ENCODE measurements at regions not wholly inside any gene's neighbourhood (a gene's known extent, or its start where the extent isn't known, plus 50 kb on each side); places are given as distances from the start of the nearest gene placed in this dataset.
"Not testable (repeated sequence)": the region's sequence is repeated elsewhere in the genome, so short reads cannot be mapped to it uniquely, and the experiment has no call there.

GRCh38 chr16:87123356-87124001, 193.7 kb downstream of the C16orf95 start:
- DNase-seq, result no peak

GRCh38 chr16:87124405-87124804, 192.8 kb downstream of the C16orf95 start:
- DNase-seq, result not testable (repeated sequence)

- DNase-seq, result no peak
These were observed 191.7 kb downstream of the C16orf95 start for GRCh38 chr16:87125206-87126155.

- no peak for DNase-seq
These were observed 190.7 kb downstream of the C16orf95 start for GRCh38 chr16:87126403-87127025.

- no peak for DNase-seq
These were observed 190.0 kb downstream of the C16orf95 start for GRCh38 chr16:87127061-87127765.

GRCh38 chr16:87127766-87128147, 189.4 kb downstream of the C16orf95 start:
- DNase-seq, result no peak

- DNase-seq, result no peak
These were observed 187.4 kb downstream of the C16orf95 start for GRCh38 chr16:87129771-87130170.

- DNase-seq, result no peak
These were observed 185.9 kb downstream of the C16orf95 start for GRCh38 chr16:87131061-87131995.

GRCh38 chr16:87131996-87132345, 185.2 kb downstream of the C16orf95 start:
- DNase-seq, result no peak

- DNase-seq, result no peak
These were observed 184.7 kb downstream of the C16orf95 start for GRCh38 chr16:87132361-87133014.

- no peak for DNase-seq
These were observed 183.9 kb downstream of the C16orf95 start for GRCh38 chr16:87133112-87133850.

GRCh38 chr16:87133966-87134627, 183.1 kb downstream of the C16orf95 start:
- DNase-seq, result no peak

GRCh38 chr16:87134628-87134995, 182.6 kb downstream of the C16orf95 start:
- no peak for DNase-seq

- no peak for DNase-seq
These were observed 181.8 kb downstream of the C16orf95 start for GRCh38 chr16:87135246-87136030.

GRCh38 chr16:87138316-87138715, 178.9 kb downstream of the C16orf95 start:
- DNase-seq, result no peak

GRCh38 chr16:87138738-87139267, 178.4 kb downstream of the C16orf95 start:
- no peak for DNase-seq

GRCh38 chr16:87140211-87141200, 176.7 kb downstream of the C16orf95 start:
- no peak for DNase-seq

- DNase-seq, result no peak
These were observed 175.8 kb downstream of the C16orf95 start for GRCh38 chr16:87141402-87141801.
